ENCODE measurements at regions not wholly inside any gene's neighbourhood (a gene's known extent, or its start where the extent isn't known, plus 50 kb on each side); places are given as distances from the start of the nearest gene placed in this dataset.

GRCh38 chr5:19193631-19194030 lies 794.4 kb downstream of the CDH18 start:
- H3K4me3 Mint-ChIP-seq = no peak overlapping the region

GRCh38 chr5:19196631-19197030 lies 791.4 kb downstream of the CDH18 start:
- no peak overlapping the region for H3K27ac Mint-ChIP-seq
- H3K4me3 Mint-ChIP-seq = no peak overlapping the region
- POLR2A ChIA-PET = no interaction called here
- no peaks in the 10 kb centered on the region for H3K27me3 Mint-ChIP-seq
- CTCF ChIA-PET = no interaction called here
- DNase-seq (no peak), ATAC-seq (no peak)
- H3K36me3 Mint-ChIP-seq (ENCODE audit: low read depth) = no peaks in the 10 kb centered on the region
- TF ChIP-seq CTCF (IDR thresholded peaks at IDR 0.05) = no peak
- no peaks in the 10 kb centered on the region for H3K4me1 Mint-ChIP-seq (ENCODE audit: low read depth)
- H3K9me3 Mint-ChIP-seq = peaks cover 6% of the 10 kb centered on the region
- intact Hi-C loops (cut with micrococcal nuclease) = no loop called here

More at GRCh38 chr5:19193631-19194030, 794.4 kb downstream of the CDH18 start:
- no peaks in the 10 kb centered on the region for H3K36me3 Mint-ChIP-seq (ENCODE audit: low read depth)
- no peaks in the 10 kb centered on the region for H3K4me1 Mint-ChIP-seq (ENCODE audit: low read depth)
- H3K27me3 Mint-ChIP-seq = no peaks in the 10 kb centered on the region
- ATAC-seq (no peak), DNase-seq (no peak)
- H3K9me3 Mint-ChIP-seq = peaks cover 6% of the 10 kb centered on the region
- intact Hi-C loops (cut with micrococcal nuclease) = no loop called here
- TF ChIP-seq CTCF (IDR thresholded peaks at IDR 0.05) = no peak
- ChIA-PET CTCF (no interaction called here), POLR2A (no interaction called here)
- no peak overlapping the region for H3K27ac Mint-ChIP-seq

GRCh38 chr5:19200251-19200650 lies 787.7 kb downstream of the CDH18 start:
- H3K9me3 Mint-ChIP-seq = peaks cover 2% of the 10 kb centered on the region

GRCh38 chr5:19208397-19208796 lies 779.6 kb downstream of the CDH18 start:
- TF ChIP-seq CTCF (IDR thresholded peaks at IDR 0.05) = no peak
- Mint-ChIP-seq H3K4me3 (no peak overlapping the region), H3K4me1 (ENCODE audit: low read depth) (no peaks in the 10 kb centered on the region), H3K9me3 (peaks cover 17% of the 10 kb centered on the region), H3K27me3 (no peaks in the 10 kb centered on the region), H3K36me3 (ENCODE audit: low read depth) (no peaks in the 10 kb centered on the region), H3K27ac (no peak overlapping the region)
- no peak for ATAC-seq
- POLR2A ChIA-PET = no interaction called here
- intact Hi-C loops (cut with micrococcal nuclease) = no loop called here
- no peak for DNase-seq
- CTCF ChIA-PET = no interaction called here

More at GRCh38 chr5:19200251-19200650, 787.7 kb downstream of the CDH18 start:
- ATAC-seq = no peak
- DNase-seq = no peak
- H3K27ac Mint-ChIP-seq = no peak overlapping the region
- CTCF ChIA-PET = no interaction called here
- intact Hi-C loops (cut with micrococcal nuclease) = no loop called here
- no peak overlapping the region for H3K4me3 Mint-ChIP-seq
- H3K27me3 Mint-ChIP-seq = no peaks in the 10 kb centered on the region
- H3K4me1 Mint-ChIP-seq (ENCODE audit: low read depth) = no peaks in the 10 kb centered on the region
- no peak for TF ChIP-seq CTCF (IDR thresholded peaks at IDR 0.05)
- H3K36me3 Mint-ChIP-seq (ENCODE audit: low read depth) = no peaks in the 10 kb centered on the region
- POLR2A ChIA-PET = no interaction called here

GRCh38 chr5:19210886-19211285 lies 777.1 kb downstream of the CDH18 start:
- H3K27me3 Mint-ChIP-seq = no peaks in the 10 kb centered on the region
- no peaks in the 10 kb centered on the region for H3K4me1 Mint-ChIP-seq (ENCODE audit: low read depth)
- no peak for DNase-seq
- intact Hi-C loops (cut with micrococcal nuclease) = no loop called here
- H3K4me3 Mint-ChIP-seq = no peak overlapping the region
- H3K36me3 Mint-ChIP-seq (ENCODE audit: low read depth) = no peaks in the 10 kb centered on the region
- H3K9me3 Mint-ChIP-seq = peaks cover 14% of the 10 kb centered on the region
- ChIA-PET CTCF (no interaction called here), POLR2A (no interaction called here)
- no peak overlapping the region for H3K27ac Mint-ChIP-seq
- TF ChIP-seq CTCF (IDR thresholded peaks at IDR 0.05) = no peak
- ATAC-seq = no peak

Measured in activated CD8-positive, alpha-beta T cell treated with anti-CD3 and anti-CD28 coated beads for 36 hours (primary cell).